ENCODE measurements at regions not wholly inside any gene's neighbourhood (a gene's known extent, or its start where the extent isn't known, plus 50 kb on each side); places are given as distances from the start of the nearest gene placed in this dataset.

GRCh38 chr2:145190031-145190703 is 670.2 kb upstream of the ZEB2 start:
- no peak for DNase-seq

GRCh38 chr2:145186303-145186702 is 666.4 kb upstream of the ZEB2 start:
- DNase-seq, result no peak

- no peak for DNase-seq
Measured at GRCh38 chr2:145185696-145186095, 665.8 kb upstream of the ZEB2 start.

GRCh38 chr2:145184741-145185651 is 665.1 kb upstream of the ZEB2 start:
- no peak for DNase-seq

GRCh38 chr2:145169285-145169684 is 649.4 kb upstream of the ZEB2 start:
- DNase-seq, result peak; percentile 10

- no peak for DNase-seq
Measured at GRCh38 chr2:145168091-145168490, 648.2 kb upstream of the ZEB2 start.

GRCh38 chr2:145166731-145167302 is 646.9 kb upstream of the ZEB2 start:
- DNase-seq, result no peak

- DNase-seq, result no peak
Measured at GRCh38 chr2:145161656-145162055, 641.7 kb upstream of the ZEB2 start.

- no peak for DNase-seq
Measured at GRCh38 chr2:145160855-145161254, 640.9 kb upstream of the ZEB2 start.

- DNase-seq, result no peak
Measured at GRCh38 chr2:145159676-145160075, 639.8 kb upstream of the ZEB2 start.

GRCh38 chr2:145157741-145158591 is 638.0 kb upstream of the ZEB2 start:
- DNase-seq, result no peak

- DNase-seq, result no peak
Measured at GRCh38 chr2:145157036-145157675, 637.2 kb upstream of the ZEB2 start.

GRCh38 chr2:145156199-145156598 is 636.3 kb upstream of the ZEB2 start:
- no peak for DNase-seq

- DNase-seq, result no peak
Measured at GRCh38 chr2:145155196-145155595, 635.3 kb upstream of the ZEB2 start.

- DNase-seq, result no peak
Measured at GRCh38 chr2:145154731-145155130, 634.8 kb upstream of the ZEB2 start.

- no peak for DNase-seq
Measured at GRCh38 chr2:145146691-145147090, 626.8 kb upstream of the ZEB2 start.

- no peak for DNase-seq
Measured at GRCh38 chr2:145144131-145144728, 624.3 kb upstream of the ZEB2 start.

GRCh38 chr2:145141981-145142380 is 622.1 kb upstream of the ZEB2 start:
- no peak for DNase-seq

- DNase-seq, result no peak
Measured at GRCh38 chr2:145140658-145141057, 620.7 kb upstream of the ZEB2 start.

GRCh38 chr2:145138626-145139025 is 618.7 kb upstream of the ZEB2 start:
- no peak for DNase-seq

GRCh38 chr2:145137901-145138300 is 618.0 kb upstream of the ZEB2 start:
- no peak for DNase-seq

GRCh38 chr2:145137211-145137610 is 617.3 kb upstream of the ZEB2 start:
- DNase-seq, result no peak

All from NCI-H146 (cell line).